ENCODE measurements at regions not wholly inside any gene's neighbourhood (a gene's known extent, or its start where the extent isn't known, plus 50 kb on each side); places are given as distances from the start of the nearest gene placed in this dataset.

DNA sequence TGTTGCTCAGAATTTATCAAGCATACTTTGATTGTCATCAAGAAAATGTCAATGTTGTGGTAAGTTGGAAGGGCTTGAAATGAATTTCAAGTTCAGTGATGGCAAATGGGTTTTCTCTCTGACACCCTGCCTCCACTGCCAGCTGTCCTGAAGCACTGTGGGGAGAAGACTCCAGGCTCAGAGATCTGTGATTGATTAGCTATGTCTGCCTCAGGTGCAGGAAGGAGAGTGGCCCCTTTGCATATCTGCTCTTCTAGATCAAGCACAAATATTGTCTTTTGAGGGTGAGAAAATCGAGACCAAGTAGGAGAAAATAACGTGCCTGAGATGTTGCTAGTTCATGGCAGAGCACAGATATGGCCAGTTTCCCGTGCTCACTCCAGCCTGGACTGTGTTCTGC is 178.8 kb upstream of the GLI2 start:
- DNase-seq, result no peak

DNA sequence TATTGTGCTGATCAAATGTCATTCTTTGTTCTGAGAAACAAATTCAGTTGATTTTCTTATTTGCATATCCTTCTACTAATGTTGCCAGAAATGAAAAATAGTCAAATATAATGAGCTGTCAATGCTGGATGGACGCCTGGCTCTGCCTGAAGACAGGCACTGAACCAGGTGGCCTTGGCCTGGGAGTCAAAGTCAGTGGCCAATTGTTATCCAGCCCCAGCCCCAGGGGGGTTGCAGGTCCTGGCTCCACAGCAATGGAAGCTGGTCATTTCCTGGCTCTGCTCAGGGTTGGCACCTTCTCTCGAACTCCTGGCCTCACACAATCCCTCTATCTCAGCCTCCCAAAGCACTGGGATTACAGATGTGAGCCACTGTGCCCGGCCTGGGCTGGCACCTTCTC is 176.8 kb upstream of the GLI2 start:
- DNase-seq, result no peak

DNA sequence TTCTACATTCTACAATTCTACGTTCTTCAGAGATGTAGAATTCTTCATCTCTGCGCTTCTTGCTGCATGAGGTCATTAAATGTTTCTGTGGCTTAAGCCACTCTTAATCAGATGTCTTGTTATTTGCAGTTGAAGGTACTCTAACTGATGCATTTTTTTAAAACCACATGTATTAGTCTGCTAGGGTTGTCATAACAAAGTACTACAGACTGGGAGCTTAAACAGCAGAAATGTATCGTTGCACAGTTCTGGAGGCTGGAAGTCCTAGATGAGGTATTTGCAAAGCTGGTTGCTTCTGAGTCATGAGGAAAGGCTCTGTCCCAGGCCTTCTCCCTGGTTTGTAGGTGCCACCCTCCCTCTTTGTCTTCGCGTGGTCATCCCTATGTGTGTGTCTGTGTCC is 176.3 kb upstream of the GLI2 start:
- DNase-seq, result no peak

DNA sequence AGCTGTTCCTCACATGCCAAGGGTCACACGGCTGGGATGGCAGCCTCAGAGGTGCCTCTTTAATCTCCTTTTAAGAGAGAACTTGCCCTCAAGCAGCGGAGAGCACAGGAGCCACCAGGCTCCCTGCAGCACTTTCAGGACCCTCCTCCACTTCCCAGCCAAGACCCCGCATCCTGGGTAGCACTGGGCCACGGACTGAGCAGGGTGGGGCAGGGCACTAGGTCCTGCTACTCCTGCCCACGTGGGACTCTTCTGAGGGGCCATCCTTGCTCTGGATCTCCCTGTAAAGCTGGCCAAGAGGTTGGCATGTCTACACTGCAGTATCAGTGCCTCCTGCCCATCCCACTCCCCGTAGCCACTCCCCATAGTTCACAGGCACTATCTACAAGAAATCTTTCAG is 175.3 kb upstream of the GLI2 start:
- no peak for DNase-seq

DNA sequence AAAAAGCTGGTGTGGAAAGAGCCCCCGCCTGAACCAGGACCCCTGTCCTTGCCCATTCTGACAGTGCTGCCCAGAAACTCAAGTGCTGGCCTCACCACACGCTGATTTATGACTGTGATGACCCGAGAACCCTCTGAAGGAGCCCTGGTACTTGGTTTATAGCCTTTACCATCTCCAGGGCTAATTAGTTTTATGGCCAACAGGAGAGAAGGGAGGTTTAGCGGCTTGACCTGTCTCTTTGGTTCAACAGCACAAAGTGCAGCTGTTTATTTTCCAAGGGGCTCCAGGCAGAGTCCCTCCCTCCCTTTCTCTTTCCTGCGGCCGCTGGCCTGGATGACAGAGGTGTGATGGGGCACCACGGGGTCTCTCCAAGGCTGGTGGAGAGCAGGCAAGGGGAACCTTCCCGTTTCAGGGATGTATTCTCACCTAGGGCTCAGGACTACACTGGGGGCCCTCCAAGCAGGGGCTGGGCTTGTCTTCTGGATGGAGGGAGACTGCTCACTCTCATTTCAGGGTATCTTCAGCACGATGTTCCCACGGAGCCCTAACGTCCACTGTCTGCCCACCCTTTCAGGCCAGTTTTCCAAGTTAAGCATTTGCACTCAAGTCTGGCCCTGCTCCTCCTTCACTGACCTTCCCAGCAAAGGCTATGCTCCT is 174.2 kb upstream of the GLI2 start:
- DNase-seq, result no peak

DNA sequence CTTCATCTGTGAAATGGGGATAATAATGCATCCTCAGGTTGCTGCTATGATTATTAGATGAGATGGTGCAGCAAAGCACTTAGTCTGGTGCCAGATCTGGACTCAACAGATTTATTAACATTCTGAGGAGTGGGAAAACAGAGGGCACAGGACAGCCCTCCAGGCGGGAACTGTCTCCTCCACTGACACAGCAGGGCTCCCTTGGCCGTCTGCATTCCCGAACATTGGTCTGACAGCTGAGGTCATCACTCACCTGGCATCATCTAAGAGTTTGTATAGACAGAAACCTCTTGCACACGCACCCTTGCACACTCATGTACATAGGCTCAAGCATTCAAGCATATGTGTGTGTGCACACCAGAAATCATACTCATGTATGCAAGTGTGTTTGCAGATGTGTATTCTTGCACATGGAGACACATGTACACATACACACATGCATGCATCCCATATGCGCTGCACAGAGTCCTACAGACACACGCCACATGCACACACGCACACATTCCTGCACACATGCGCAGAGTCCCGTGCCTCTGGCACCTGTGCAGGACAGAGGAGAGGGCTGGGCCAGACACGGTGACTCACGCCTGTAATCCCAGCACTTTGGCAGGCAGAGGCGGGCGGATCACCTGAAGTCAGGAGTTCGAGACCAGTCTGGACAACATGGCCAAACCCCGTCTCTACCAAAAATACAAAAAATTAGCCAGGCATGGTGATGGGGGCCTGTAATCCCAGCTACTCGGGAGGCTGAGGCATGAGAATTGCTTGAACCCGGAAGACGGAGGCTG is 173.3 kb upstream of the GLI2 start:
- DNase-seq, result no peak

DNA sequence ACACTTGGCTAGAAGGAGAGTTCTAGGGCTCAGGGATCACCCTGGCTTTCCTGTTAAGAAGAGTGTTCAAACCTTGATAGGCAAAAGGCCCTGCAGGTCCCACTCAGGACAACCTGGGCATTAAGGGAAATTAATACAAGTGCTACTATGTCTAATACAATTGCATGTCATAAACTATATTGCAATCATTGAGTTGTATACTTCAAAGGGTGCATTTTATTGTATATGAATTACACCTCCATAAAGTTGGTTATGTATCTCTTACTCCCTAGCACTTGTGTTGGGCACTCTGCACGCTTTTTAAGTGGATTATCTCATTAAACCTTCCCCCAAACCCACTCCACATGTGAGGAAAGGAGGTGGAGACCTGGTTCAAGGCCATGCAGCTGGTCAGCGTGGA is 172.1 kb upstream of the GLI2 start:
- DNase-seq, result no peak

DNA sequence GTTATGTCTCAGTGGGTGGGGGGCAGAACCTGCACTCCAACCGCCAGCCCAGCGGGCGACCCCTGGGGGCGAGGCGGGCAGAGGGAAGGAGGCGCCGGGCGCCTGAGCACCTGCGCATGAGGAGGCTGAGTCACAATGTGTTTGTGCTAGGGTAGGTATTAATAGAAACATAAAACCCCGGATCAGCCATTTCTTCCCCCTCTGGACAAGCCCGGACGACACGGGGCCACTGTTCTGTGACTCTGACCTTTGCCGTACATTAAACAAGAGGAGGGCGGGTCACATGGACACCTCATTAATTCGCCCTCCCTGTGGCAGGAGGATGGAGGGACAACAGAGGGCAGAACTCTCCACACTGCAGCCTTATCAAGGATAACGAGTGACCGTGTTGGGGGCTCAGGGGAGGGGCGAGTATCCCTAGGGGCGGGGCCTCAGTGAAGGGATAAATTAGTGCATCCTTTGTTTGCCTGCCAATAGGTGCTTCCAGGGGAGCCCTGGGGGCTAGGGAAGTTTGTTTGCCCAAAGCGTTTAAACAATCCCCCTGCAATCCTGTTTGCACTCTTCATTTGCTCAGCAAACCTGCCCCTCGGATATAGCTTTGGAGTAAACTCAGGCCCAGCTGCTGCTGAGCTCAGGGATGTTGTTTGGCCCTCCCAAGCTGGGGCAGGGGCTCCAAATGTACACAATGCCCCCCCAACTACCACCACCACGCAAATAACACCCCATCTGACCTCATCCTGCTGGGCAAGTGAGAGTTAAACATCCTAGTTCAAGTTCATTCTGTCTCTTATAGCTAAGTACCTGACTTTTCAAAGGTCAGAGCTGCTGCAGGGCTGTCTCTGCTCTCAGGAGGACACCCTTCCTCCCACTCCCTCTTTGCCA is 171.2 kb upstream of the GLI2 start:
- no peak for DNase-seq

DNA sequence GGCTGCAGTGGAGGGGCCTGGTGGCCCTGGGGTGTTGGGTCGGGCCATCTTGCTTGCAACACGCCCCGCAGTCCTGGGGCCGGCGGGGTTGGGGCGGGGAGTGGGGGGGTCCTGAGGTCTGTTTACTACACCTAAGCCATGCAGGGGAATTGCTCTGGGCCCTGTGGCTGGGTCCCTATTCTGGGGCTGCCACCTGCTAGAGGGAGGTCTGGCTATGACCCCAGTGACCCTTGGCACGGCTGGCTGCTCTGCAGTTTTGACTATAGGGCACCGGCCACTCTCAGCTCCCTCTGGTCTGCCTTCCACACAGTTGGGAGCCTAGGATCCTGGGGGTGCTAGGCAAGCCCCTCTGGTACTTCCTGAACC is 170.6 kb upstream of the GLI2 start:
- DNase-seq, result no peak

DNA sequence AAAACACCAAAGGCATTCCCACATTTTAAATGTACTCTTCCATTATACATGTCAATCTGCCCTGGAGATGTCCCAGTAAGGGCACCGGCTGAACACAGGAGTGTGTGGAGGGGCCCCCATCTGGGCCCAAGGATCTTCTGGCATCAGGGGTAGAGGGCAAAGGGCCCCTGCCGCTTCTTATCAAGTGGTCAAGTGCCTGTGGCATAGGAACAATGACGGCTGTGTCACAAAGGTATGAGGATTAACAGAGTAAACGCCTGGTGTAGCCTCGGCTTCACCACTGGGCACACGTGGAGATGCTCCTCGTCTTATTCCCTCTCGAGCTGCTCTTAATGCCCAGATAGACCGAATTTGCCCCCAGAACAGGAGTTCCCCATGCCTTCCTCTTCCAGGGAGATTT is 169.7 kb upstream of the GLI2 start:
- no peak for DNase-seq

DNA sequence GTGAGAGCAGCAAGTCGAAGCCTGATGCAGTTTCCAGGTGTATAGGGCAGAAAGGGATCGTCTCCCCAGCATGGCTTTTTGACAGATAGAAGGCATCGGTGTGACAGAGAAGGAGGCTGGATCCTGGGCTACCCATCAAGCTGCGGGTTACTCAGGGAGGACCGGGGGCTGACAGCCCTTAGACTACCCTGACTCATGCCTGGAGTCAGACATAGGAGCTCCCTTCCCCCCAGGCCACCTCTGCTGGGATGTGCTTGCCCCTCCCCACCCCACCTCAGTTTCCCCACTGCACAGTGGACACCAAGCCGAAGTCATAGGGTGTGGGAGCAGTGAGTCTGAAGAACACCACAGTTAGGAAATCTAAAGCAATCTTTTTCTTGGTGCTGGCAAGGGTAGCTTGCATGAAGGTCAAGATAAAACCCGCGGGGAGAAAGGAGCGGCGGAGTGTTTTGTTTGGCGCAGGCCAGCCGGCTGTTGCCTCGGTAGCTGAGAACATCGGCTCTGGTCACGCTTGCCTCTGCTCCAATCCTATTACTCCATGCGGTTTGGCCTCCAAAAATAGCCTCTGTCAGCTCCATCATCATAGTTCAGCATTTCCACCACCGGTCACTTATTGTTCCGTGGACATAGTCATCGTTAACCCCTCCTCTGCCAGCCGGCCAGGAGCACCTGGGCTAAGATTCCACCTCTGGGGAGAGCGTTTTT is 169.2 kb upstream of the GLI2 start:
- DNase-seq, result no peak

DNA sequence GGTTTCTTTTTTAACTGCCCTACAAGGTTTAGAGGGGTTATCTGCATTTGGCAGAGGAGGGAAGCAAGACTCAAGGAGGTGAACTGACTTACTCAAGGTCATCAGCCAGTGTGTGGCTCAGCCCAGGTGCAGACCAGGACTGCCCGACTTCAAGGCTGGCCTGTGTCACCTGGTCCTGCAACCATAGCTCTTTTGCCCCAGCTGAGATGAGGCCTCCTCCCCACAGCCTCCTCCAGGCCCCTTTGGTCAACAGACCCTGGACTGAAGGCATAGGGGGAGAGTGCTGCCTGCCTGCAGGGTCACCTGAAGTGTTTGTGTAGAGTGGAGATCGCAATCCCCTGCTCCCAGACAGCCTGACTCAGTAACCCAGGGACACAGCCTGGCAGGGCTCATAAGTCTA is 168.5 kb upstream of the GLI2 start:
- DNase-seq, result no peak

DNA sequence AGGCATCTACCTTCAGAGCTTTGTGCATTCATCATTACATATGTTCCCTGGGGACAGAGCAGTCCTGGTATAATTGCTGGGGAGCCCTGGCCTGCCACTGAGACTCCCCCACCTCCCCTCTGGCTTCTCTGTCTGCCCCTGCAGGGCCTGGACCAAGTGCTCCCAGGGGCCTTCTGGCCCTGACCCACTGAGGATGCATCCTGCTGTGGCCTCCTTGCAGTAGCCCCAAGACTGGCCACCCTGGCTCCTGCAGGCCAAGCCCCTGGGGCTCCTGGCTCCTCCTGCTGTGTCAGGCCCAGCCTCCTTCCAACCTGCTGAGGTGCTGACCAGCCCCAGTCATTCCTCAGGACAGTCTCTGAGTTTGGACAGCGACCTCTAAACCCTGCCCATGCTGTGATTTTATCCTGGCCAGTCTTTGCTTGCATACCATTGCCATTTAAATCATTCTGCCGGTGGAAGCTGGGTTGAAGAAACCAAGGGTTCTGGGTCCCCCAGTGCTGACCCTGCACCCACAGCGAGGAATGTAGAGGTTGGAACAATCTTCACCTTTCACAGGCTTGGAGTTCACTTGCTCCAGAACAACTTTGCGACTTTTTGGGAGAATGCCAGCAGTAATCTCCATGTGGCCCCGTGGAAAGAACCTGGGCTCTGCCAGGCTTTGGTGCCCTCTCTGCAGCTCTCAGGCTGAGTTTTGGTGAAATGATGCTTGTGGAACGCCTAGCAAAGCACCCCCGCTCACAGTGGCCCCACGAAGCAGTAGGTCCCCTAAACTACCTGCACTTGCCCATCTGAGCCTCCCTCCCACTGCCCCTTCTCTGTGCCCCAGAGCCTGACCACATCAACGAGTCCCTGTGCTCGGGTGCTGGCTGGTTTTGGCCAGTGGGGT is 167.3 kb upstream of the GLI2 start:
- DNase-seq, result no peak

DNA sequence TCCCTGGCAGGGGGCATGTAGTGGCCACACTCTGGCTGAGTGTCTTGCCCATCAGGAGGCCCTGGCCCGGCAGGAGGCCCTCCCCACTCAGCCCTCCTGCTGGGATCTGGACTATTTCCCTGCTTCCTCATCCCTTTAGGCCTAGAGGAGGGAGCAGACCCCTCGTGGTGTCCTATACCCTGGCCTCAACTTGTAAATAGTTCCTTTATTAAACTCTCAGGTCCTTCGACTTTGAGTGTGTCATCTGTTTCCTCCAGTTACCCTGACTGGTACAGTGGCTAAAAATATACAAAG is 166.7 kb upstream of the GLI2 start:
- DNase-seq, result no peak

DNA sequence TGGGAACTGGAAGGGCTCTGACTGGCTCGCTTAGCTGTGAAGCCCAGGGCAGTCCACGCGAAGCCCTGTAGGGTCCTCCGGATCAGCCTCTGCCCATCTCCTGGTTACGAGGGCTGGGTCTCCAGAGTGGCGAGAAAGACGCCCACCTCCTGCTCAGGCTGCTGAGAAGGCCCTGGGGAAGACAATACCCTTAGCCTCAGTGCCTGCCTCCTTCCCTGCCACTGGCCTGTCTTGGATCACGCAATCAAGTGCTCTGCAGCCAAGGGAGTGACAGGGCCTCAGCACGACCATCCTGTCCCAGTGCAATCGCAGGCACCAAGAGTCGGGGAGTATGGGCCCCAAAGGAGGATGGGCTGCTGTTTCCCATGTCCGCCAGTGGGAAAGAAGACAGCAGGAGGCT is 165.7 kb upstream of the GLI2 start:
- DNase-seq, result no peak

DNA sequence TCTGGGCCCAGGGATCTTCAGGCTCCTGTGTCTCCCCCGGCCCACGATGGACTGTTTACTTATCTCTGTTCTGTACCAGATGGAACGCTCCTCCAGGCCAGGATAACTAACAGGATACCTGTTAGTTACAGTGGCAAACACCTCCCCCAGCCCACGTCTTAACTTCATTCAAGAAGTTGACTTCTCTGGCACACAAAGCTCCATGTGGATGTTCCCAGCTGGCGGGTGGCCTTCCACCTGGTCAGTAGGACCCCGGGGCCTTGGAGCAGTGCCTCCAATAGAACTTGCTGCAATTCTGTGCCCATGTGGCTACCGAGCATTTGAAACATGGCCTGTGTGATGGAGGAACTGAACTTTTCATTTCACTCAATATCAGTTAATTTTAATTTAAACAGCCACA is 165.1 kb upstream of the GLI2 start:
- no peak for DNase-seq

DNA sequence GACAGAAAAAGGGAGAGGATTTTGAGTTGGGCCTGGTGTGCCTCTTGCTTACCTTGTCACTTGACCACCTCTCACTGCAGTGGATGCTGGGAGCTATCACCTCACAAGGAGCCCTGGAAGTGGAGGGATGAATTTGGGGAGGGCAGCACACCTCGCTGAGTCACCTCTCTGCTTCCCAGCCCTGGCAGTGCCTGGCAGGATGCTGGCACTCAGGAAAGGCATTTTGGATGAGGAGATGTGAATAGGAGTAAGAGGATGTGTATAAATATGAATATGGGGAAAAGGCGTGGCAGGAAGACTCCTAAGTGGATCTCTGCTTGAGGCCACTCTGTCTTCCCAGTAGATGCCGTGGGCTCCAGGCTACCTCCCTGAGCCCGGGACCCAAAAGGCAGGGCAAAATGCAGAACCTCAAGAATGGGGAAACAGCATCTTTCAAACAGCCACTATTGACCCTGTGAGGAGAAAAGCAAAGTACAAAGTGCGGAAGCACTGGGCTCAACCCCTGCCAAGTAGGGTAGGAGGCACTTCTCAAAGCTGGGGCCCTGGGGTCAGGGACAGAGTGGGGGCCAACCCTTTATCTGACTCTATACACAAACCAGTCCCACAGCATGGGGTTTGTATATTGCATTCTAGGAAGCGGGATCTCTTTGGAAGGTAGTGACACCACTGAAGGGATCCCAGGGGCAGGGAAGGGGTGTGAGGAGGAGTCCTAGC is 164.5 kb upstream of the GLI2 start:
- no peak for DNase-seq

DNA sequence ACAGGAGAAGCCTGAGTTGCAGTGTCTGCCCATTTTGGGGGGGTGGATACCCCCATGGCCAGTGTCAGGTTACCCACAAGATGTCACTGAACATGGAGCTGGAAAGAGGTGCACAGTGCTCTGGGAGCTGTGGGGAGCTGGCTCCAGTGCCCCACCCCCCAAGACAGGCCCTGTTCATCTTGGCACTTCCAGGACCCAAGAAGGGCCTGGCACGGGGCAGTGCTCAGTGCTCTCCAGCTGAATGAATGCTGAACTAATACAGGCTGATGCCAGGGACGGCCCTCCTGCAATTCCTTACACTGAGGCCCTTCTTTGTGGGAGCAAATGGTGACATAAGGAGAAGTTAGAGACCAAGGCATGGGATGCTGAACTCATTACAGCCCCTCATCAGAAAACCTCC is 163.4 kb upstream of the GLI2 start:
- no peak for DNase-seq

DNA sequence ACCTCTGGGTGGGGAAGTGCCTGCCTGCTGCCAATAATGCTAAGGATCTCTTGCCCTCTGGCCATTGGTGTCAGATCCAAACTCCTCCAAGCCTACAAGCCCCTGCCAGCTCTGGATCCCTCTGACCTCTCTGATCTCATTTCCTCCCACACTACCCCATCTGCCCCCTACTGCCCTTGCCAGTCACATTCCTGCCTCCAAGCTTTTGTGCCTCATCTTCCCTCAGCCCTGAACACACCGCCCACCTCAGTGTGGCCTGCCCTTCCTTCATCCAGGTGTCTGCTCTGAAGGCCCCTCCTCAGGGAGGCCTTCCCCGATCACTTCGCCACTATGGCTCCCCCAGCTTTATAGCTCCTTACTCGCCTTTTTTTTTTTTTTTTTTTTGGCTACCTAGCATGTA is 161.0 kb upstream of the GLI2 start:
- no peak for DNase-seq

DNA sequence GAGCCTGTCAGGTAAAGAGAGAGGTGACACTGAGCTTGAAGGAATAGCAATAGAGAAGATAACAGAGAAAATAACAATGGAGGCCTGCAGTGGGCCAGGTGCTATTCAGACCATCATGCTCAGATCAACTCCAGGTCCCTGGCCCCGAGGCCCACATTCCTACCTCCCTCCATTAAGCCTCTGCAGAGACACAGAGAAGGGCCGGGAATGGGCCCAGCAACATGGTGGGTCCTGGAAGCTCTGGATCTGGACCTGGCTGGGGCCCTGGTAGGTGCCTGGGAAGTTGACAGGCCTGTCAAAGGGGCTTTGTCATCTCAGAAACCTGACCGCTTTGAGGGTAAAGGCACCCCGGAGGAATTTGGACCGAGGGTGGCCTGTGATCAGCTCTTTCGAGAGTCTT is 159.7 kb upstream of the GLI2 start:
- no peak for DNase-seq

DNA sequence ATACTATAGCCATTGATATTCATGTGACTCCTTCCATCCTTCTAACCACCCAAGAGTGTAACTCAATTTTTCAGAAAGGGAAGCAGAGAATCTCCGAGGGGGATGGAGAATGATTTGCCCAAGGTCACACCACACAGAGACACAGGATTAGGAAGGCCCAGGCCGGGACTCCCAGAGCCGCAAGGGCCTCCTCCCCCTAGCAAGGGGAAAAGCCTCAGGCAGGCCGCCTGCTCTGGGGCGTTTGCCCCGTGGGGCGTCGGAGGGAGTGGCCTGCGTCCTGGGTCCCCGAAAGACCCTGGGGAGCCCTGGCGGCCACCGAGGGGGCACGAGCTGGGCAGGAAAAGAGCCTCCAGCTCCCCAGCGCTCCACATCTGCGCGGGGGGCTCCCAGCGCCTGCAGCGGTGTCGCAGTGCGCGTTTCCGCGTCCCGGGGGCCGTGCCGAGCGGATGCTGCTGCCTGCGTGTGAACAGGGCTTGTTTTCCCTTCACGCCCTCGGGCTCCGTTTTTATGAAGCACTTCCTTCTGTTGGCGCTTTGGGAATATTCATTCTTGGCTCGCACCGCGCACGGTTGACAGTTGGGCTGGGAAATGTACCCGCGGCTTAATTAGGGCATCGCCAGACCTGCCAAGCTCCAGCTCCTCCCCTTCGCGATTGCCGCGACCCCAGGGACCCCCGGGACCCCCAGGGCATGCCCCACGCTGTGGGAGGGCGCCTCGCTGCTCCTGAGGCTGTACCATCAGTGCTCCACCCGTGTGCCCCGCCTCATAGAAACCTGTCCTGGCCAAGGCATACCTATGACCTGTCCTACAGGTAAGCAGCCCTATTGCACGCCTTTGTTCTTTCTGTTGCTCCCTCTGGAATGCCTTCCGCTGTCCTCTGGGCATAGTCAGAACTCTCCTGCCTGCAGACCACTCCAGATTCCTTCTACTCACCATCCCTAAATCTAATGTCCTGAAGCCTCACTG is 158.9 kb upstream of the GLI2 start:
- no peak for DNase-seq
